GM12878 (cell line): ENCODE measurements at regions not wholly inside any gene's neighbourhood (a gene's known extent, or its start where the extent isn't known, plus 50 kb on each side); places are given as distances from the start of the nearest gene placed in this dataset.
"Not testable (repeated sequence)": the region's sequence is repeated elsewhere in the genome, so short reads cannot be mapped to it uniquely, and the experiment has no call there.

Experiments used
- CHD2 ChIP-seq: IDR thresholded peaks from 2 replicates; pipeline ENCODE4 v1.6.1; 2011; ENCODE audit warnings: low read depth, low read length, improper control_type of control experiment, borderline replicate concordance
- EZH2 ChIP-seq: IDR thresholded peaks from 2 replicates; pipeline ENCODE4 v1.6.1; 2012; ENCODE audit warnings: low read depth, mild to moderate bottlenecking, control low read depth, inconsistent platforms, low read length, borderline replicate concordance; ENCODE audit not compliant: control insufficient read depth
- FOXM1 ChIP-seq: IDR thresholded peaks from 2 replicates; pipeline ENCODE4 v1.6.1; 2012; ENCODE audit warnings: low read depth, mild to moderate bottlenecking, inconsistent platforms, low read length, moderate library complexity
- MXI1 ChIP-seq: fragments of 150-350 bp; IDR thresholded peaks from 2 replicates; pipeline ENCODE4 v1.6.1; 2011; ENCODE audit warnings: low read depth, mild to moderate bottlenecking, inconsistent platforms, low read length, improper control_type of control experiment
- NRF1 ChIP-seq: conservative IDR thresholded peaks from 2 replicates; pipeline ENCODE4 v1.6.1; 2011; ENCODE audit warnings: mild to moderate bottlenecking, low read depth, low read length, improper control_type of control experiment
- POLR2AphosphoS5 ChIP-seq: IDR thresholded peaks from 2 replicates; pipeline ENCODE4 v1.6.1; 2011; ENCODE audit warnings: mild to moderate bottlenecking, low read length, inconsistent platforms
- RAD21 ChIP-seq: IDR thresholded peaks from 2 replicates; pipeline ENCODE4 v1.6.1; 2011; ENCODE audit warnings: mild to moderate bottlenecking, low read depth, low read length, moderate library complexity; ENCODE audit not compliant: insufficient read depth
- RCOR1 ChIP-seq: conservative IDR thresholded peaks from 2 replicates; pipeline ENCODE4 v1.6.1; 2012; ENCODE audit warnings: low read depth, low read length, improper control_type of control experiment
- TARDBP ChIP-seq: IDR thresholded peaks from 2 replicates; pipeline ENCODE4 v1.6.1; 2016; ENCODE audit warnings: borderline replicate concordance
- TF ChIP-seq, protein P1 (sequence below): IDR thresholded peaks from 2 replicates; pipeline ENCODE4 v1.6.1; 2011; ENCODE audit warnings: mild to moderate bottlenecking, low read depth, low read length, moderate library complexity; ENCODE audit not compliant: insufficient replicate concordance
- TF ChIP-seq, protein P2 (sequence below): fragments of 450-650 bp; IDR thresholded peaks from 2 replicates; pipeline ENCODE4 v1.6.1; 2016; ENCODE audit warnings: mild to moderate bottlenecking, moderate library complexity, borderline replicate concordance
- TF ChIP-seq, protein P3 (sequence below): IDR thresholded peaks from 2 replicates; pipeline ENCODE4 v1.6.1; 2012; ENCODE audit warnings: low read depth, low read length, improper control_type of control experiment

DNA sequence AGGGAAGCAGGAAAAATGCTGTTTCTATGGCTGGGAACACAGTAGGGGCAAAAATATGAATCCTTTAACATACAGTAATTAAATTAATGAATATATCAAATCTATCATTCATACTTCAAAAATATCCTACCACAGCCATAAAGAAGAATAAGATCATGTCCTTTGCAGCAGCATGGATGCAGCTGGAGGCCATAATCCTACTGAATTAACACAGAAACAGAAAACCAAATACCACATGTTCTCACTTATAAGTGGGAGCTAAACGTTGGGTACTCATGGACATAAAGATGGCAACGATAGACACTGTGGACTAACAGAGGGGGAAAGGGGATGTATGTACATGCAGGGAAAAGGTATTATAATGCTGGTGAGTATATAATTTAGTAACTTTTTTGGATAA is 137.2 kb upstream of the APC start:
- not testable (repeated sequence) for TF ChIP-seq TARDBP, CHD2, MXI1, RAD21, RCOR1, POLR2AphosphoS5, FOXM1, NRF1, EZH2
- TF ChIP-seq, protein P1, sequence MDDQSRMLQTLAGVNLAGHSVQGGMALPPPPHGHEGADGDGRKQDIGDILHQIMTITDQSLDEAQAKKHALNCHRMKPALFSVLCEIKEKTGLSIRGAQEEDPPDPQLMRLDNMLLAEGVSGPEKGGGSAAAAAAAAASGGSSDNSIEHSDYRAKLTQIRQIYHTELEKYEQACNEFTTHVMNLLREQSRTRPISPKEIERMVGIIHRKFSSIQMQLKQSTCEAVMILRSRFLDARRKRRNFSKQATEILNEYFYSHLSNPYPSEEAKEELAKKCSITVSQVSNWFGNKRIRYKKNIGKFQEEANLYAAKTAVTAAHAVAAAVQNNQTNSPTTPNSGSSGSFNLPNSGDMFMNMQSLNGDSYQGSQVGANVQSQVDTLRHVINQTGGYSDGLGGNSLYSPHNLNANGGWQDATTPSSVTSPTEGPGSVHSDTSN, result not testable (repeated sequence)
- TF ChIP-seq, protein P2, sequence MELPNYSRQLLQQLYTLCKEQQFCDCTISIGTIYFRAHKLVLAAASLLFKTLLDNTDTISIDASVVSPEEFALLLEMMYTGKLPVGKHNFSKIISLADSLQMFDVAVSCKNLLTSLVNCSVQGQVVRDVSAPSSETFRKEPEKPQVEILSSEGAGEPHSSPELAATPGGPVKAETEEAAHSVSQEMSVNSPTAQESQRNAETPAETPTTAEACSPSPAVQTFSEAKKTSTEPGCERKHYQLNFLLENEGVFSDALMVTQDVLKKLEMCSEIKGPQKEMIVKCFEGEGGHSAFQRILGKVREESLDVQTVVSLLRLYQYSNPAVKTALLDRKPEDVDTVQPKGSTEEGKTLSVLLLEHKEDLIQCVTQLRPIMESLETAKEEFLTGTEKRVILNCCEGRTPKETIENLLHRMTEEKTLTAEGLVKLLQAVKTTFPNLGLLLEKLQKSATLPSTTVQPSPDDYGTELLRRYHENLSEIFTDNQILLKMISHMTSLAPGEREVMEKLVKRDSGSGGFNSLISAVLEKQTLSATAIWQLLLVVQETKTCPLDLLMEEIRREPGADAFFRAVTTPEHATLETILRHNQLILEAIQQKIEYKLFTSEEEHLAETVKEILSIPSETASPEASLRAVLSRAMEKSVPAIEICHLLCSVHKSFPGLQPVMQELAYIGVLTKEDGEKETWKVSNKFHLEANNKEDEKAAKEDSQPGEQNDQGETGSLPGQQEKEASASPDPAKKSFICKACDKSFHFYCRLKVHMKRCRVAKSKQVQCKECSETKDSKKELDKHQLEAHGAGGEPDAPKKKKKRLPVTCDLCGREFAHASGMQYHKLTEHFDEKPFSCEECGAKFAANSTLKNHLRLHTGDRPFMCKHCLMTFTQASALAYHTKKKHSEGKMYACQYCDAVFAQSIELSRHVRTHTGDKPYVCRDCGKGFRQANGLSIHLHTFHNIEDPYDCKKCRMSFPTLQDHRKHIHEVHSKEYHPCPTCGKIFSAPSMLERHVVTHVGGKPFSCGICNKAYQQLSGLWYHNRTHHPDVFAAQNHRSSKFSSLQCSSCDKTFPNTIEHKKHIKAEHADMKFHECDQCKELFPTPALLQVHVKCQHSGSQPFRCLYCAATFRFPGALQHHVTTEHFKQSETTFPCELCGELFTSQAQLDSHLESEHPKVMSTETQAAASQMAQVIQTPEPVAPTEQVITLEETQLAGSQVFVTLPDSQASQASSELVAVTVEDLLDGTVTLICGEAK, result not testable (repeated sequence)
- TF ChIP-seq, protein P3, sequence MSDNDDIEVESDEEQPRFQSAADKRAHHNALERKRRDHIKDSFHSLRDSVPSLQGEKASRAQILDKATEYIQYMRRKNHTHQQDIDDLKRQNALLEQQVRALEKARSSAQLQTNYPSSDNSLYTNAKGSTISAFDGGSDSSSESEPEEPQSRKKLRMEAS, result not testable (repeated sequence)
